GM11168 (cell line): ENCODE measurements at regions not wholly inside any gene's neighbourhood (a gene's known extent, or its start where the extent isn't known, plus 50 kb on each side); places are given as distances from the start of the nearest gene placed in this dataset.
"Not testable (repeated sequence)": the region's sequence is repeated elsewhere in the genome, so short reads cannot be mapped to it uniquely, and the experiment has no call there.

Experiments
- in situ Hi-C: fragments of 300-500 bp; cut with MboI; formaldehyde crosslinking; loops from one replicate; pipeline ENCODE4 v1.12.0; 2022; ENCODE audit warnings: low sequenced_read_pairs; ENCODE audit not compliant: unreplicated experiment

GRCh38 chr20:25991756-25992130 is 295.1 kb upstream of the ZNF337 start:
- in situ Hi-C loops = no loop called here

- in situ Hi-C loops = no loop called here
These were observed 294.6 kb upstream of the ZNF337 start for GRCh38 chr20:25991051-25991755.

GRCh38 chr20:25989686-25990085 is 293.0 kb upstream of the ZNF337 start:
- in situ Hi-C loops = not testable (repeated sequence)

- in situ Hi-C loops = no loop called here
These were observed 292.5 kb upstream of the ZNF337 start for GRCh38 chr20:25989196-25989595.

DNA sequence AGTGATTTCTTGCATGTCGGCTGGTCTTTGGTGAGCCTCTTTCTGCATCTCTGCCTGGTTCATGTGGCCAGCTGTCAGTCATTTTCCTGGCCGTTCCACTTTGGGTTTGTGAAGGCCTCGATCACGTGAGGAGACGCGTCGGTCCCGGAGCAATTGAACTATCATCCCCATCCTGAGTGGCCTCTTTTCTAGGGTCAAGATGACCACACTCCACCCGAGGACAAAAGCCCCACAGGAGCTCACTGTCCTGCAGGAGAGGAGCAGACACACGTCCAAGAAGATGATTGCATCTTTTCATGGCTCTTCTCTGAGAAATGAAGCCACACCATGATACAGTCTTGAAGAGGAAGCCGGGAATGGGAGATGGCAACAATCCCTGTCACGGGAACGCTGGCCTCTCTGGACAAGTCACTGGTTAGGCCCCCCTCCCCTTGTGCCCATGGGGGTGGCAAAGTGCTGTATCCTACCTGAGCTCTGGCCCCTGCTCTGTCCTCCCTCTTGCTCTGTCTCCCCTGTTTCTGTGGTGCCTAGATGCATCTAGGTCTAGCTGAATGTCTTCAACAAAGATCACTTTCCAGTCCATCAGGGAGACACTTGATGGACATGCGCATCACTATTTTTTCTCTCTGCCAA is 291.4 kb upstream of the ZNF337 start:
- in situ Hi-C loops = not testable (repeated sequence)

DNA sequence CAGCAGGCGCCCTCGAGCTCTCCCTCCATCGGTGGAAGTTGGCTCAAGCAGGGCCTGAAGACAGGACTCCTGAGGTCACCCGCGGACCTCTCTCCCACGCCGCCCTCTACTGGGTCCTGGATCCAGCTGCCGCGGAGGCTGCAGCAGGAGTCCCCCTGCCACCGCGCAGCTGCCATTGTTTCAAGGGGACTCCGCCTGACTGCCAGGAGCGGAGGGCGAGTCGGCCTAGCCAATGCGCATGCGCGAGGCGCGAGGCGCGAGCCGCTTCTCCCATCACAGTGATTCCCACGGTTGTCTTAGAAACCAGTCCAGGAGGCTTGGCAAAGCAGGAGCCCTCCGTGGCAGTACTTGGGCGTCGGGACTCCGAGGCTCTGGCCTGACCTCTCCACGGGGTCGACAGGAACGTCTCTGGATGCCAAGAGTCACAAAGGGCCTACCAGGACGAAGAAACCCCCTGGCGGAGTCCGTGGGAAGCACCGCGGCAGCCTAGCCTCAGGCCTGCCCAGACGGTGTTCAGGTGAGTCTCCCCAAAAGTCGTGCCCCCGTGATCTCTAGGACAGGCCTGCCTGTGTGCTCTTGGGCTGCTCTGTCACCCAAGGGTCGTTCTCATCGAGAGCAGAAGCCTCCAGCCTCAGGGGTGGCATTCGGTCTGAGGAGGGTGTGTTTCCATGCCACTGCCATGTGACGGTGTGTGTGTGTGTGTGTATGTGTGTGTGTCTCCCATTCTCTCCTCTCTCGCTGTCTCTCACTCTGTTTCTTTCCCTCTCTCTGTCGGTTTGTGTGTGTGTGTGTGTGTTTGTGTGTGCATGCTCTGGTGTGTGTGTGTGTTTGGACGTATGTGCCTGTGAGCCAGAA is 290.6 kb upstream of the ZNF337 start:
- in situ Hi-C loops = no loop called here

DNA sequence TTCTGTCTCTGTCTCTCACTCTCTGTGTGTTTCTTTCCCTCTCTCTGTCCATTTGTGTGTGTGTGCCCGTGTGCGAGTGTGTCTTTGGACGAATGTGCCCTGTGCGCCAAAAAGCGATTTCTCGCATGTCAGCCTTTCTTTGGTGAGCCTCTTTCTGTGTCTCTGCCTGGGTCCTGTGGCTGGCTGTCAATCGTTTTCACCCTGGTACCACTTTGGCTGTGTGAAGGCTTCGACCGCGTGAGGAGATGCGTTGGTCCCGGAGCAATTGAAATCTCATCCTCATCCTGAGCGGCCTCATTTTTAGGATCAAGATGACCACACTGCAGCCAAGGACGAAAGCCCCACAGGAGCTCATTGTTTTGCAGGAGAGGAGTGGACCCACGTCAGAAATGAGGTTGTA is 288.9 kb upstream of the ZNF337 start:
- in situ Hi-C loops = no loop called here

GRCh38 chr20:25984933-25985332 is 288.3 kb upstream of the ZNF337 start:
- in situ Hi-C loops = no loop called here

DNA sequence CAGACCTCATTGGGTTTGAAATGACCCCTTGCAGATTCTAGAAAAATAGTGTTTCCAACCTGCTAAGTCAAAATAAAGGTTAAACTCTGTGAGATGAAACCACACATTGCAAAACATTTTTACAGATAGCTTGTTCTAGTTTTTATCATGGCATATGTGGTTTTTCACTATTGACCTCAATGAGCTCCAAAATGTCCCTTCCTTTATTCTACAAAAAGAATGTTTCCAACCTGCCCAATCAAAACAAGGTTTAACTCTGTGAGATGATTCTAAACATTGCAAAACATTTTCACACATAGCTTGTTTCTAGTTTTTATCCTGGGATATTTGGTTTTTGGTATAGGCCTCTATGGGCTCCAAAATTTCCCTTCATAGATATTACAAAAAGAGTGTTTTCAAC is 286.0 kb upstream of the ZNF337 start:
- in situ Hi-C loops = not testable (repeated sequence)

GRCh38 chr20:25978450-25979190 is 282.0 kb upstream of the ZNF337 start:
- in situ Hi-C loops = not testable (repeated sequence)

DNA sequence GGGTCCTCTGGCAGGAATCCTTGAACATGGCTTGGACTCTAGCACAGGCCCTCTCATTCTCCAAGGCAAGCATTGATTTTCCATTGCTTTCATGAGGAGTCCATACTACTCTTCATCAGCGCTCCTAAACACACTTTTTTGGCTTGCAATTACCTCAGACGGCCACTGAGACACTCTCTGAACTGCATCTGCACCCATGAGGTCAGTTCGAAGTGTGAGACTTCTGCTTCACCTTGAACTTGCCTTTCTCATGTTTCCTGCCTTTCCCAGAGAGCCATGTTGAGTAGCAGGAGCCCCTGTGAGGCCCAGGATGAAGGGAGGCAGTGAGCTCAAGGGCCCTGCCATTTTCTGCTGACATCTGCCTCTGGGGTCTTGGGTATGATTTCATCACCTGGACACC is 279.2 kb upstream of the ZNF337 start:
- in situ Hi-C loops = not testable (repeated sequence)

DNA sequence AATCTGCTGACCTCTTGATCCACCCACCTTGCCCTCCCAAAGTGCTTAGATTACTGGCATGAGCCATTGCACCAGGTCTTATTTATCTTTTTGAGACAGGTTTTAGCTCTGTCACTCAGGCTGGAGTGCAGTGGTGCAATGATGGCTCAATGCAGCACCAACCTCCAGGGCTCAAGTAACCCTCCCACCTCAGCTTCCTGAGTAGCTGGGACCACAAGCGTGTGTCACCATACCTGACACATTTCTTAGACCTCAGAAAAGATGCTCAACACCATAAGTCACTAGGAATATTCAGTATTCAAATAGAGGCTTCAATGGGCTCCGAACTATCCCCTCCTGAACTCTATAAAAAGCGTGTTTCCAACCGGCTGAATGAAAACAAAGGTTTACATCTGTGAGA is 268.6 kb upstream of the ZNF337 start:
- in situ Hi-C loops = not testable (repeated sequence)

DNA sequence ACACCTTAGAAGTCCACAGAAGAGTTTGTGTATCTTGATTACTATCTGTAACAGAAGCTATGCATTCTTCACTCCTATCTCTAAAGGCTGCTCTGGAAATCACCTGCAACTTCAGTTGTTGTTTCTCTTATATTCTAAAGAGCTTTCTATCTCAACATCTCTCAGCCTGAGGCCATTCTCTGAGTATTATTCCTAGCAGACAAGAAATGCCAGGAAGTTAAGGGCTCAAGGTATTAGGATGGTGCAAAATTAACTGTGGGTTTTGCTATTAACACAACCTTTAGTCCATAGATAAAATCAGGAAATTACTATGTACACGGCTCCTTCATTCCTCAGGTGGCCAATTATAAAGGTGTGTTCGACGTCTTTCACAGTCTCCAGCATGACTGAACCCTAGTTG is 257.2 kb upstream of the ZNF337 start:
- in situ Hi-C loops = not testable (repeated sequence)

DNA sequence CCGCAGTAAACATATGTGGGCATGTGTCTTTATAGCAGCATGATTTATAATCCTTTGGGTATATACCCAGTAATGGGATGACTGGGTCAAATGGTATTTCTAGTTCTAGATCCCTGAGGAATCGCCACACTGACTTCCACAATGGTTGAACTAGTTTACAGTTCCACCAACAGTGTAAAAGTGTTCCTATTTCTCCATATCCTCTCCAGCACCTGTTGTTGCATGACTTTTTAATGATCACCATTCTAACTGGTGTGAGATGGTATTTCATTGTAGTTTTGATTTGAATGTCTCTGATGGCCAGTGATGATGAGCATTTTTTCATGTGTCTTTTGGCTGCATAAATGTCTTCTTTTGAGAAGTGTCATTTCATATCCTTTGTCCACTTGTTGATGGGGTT is 238.6 kb upstream of the ZNF337 start:
- in situ Hi-C loops = not testable (repeated sequence)

GRCh38 chr20:25932806-25933205 is 236.2 kb upstream of the ZNF337 start:
- in situ Hi-C loops = not testable (repeated sequence)

DNA sequence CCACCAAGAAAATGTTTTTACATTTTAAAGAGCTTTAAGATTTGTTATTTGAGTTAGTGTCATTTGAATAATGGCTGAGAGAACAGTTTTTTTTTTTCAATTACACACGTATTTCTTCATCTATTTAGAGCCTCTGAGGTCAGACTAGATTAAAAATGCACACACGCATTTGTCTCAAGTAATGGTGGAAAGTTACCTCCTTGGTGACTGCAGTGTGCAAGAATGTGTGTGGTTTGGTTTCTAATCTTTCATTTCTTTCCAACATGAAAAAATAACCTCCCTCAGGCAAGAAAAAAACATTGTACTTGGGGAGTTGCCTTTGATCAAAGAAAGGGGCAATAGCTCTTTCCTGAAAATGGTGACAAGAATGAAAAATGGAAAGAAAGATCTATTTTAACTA is 235.5 kb upstream of the ZNF337 start:
- in situ Hi-C loops = not testable (repeated sequence)

DNA sequence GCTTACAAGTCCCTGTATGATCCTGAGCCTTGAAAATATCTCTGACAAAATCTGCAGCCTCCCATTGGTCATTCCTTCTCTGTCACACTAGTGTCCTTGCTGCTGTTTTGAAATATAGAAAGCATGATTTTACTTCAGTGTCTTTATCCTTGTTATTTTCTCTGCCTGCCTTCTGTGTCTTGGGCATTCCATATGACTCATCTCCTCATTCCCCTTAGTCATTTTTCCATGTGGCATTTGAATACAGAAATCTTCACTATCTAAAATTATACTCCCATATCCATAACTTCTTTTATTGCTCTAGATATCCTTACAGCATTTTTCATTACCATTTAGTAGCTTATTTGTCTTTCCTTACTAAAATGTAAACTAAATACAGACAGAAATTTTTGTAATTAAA is 205.7 kb upstream of the ZNF337 start:
- in situ Hi-C loops = not testable (repeated sequence)

GRCh38 chr20:25898663-25899062 is 202.0 kb upstream of the ZNF337 start:
- in situ Hi-C loops = not testable (repeated sequence)

DNA sequence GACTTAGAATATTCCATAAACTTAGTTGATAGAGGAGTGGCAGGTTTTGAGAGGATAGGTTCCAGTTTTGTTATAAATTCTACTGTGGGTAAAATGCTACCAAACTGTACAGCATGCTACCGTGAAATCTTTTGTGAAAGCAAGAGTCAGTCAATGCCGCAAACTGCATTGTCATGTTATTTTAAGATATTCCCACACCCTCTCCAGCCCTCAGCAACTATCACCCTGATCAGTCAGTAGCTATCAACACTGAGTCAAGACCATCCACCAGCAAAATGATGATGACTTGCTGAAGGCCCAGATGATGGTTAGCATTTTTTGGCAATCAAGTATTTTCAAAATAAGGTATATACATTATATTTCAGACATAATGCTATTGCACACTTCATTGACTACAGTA is 182.4 kb upstream of the ZNF337 start:
- in situ Hi-C loops = not testable (repeated sequence)

DNA sequence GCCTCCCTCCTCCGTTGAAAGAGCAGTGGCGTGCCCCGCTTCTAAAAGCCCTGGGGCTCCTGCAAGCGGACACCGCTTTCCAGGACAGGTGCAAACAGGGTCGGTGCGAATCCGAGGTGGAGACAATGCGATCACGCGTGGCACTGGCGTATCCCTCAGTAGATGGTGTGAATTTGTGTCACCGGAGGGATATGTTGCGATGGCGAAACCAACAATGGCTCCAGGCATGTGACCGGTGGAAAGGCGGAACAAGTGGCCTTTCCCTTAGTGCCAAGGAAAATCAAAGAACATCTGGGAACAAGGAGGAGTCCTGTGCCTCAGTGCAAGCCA is 172.0 kb upstream of the ZNF337 start:
- in situ Hi-C loops = loop anchor here (25.0 kb wide), 1 partner anchor 156 kb away; no protein-coding TSS in a partner anchor
